GM23338 (cell line): ENCODE measurements at regions not wholly inside any gene's neighbourhood (a gene's known extent, or its start where the extent isn't known, plus 50 kb on each side); places are given as distances from the start of the nearest gene placed in this dataset.
"Not testable (repeated sequence)": the region's sequence is repeated elsewhere in the genome, so short reads cannot be mapped to it uniquely, and the experiment has no call there.

ENCODE experiments used
- CREB1 ChIP-seq: fragments of 250-450 bp; sonication (Bioruptor Pico); IDR thresholded peaks from 2 replicates; pipeline ENCODE4 v1.5.0; 2020; ENCODE audit warnings: low read depth, mild to moderate bottlenecking, moderate library complexity
- ETS1 ChIP-seq: IDR thresholded peaks from 2 replicates; pipeline ENCODE4 v1.6.1; 2016; ENCODE audit warnings: antibody characterized with exemption
- EZH2 ChIP-seq: fragments of 200-600 bp; sonication (generic); IDR thresholded peaks from one replicate; pipeline ENCODE4 v1.8.0; 2017; ENCODE audit warnings: antibody characterized with exemption, mild to moderate bottlenecking, low read depth; ENCODE audit not compliant: unreplicated experiment
- EZH2phosphoT487 ChIP-seq: fragments of 200-600 bp; sonication (generic); IDR thresholded peaks from one replicate; pipeline ENCODE4 v1.8.1; 2018; ENCODE audit warnings: antibody characterized with exemption; ENCODE audit not compliant: unreplicated experiment
- JUNB ChIP-seq: IDR thresholded peaks from one replicate; pipeline ENCODE4 v1.6.1; 2016; ENCODE audit warnings: antibody characterized with exemption; ENCODE audit not compliant: unreplicated experiment
- NANOG ChIP-seq: IDR thresholded peaks from 2 replicates; pipeline ENCODE4 v1.6.1; 2016; ENCODE audit warnings: antibody characterized with exemption, borderline replicate concordance
- POLR2AphosphoS5 ChIP-seq: IDR thresholded peaks from 2 replicates; pipeline ENCODE4 v1.6.1; 2016; ENCODE audit warnings: antibody characterized with exemption, low read depth
- STAT1 ChIP-seq: IDR thresholded peaks from one replicate; pipeline ENCODE4 v1.6.1; 2016; ENCODE audit warnings: antibody characterized with exemption; ENCODE audit not compliant: unreplicated experiment
- ZNF114 ChIP-seq: fragments of 250-450 bp; sonication (Bioruptor Pico); IDR thresholded peaks from 2 replicates; pipeline ENCODE4 v1.5.0; 2020; ENCODE audit warnings: mild to moderate bottlenecking, moderate library complexity
- ZNF331 ChIP-seq: fragments of 250-450 bp; sonication (Bioruptor Pico); IDR thresholded peaks from 2 replicates; pipeline ENCODE4 v1.5.0; 2020; ENCODE audit warnings: low read depth, mild to moderate bottlenecking, moderate library complexity
- TF ChIP-seq, protein P1 (sequence below), 2 experiments: fragments of 200-600 bp in 1 of 2; sonication (generic) in 1 of 2; conservative IDR thresholded peaks; 2 replicates each; pipeline versions ENCODE4 v1.5.1 to v1.6.1; 2016 to 2017; ENCODE audit warnings: antibody characterized with exemption in 2 of 2, low read depth in 2 of 2, mild to moderate bottlenecking in 2 of 2, moderate library complexity in 1 of 2
- TF ChIP-seq, protein P2 (sequence below): IDR thresholded peaks from one replicate; pipeline ENCODE4 v1.6.1; 2018; ENCODE audit warnings: antibody characterized with exemption; ENCODE audit not compliant: unreplicated experiment

- TF ChIP-seq POLR2AphosphoS5; EZH2; JUNB; CREB1 (CRISPR knock-in tag); EZH2phosphoT487; ETS1; ZNF331 (CRISPR knock-in tag); ZNF114 (CRISPR knock-in tag); NANOG; STAT1: not testable (repeated sequence)
- TF ChIP-seq, protein P1, sequence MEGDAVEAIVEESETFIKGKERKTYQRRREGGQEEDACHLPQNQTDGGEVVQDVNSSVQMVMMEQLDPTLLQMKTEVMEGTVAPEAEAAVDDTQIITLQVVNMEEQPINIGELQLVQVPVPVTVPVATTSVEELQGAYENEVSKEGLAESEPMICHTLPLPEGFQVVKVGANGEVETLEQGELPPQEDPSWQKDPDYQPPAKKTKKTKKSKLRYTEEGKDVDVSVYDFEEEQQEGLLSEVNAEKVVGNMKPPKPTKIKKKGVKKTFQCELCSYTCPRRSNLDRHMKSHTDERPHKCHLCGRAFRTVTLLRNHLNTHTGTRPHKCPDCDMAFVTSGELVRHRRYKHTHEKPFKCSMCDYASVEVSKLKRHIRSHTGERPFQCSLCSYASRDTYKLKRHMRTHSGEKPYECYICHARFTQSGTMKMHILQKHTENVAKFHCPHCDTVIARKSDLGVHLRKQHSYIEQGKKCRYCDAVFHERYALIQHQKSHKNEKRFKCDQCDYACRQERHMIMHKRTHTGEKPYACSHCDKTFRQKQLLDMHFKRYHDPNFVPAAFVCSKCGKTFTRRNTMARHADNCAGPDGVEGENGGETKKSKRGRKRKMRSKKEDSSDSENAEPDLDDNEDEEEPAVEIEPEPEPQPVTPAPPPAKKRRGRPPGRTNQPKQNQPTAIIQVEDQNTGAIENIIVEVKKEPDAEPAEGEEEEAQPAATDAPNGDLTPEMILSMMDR (conservative IDR thresholded peaks at IDR 0.05; ENCODE audit: low read depth in 2 of 2), result not testable (repeated sequence)
- TF ChIP-seq, protein P2, sequence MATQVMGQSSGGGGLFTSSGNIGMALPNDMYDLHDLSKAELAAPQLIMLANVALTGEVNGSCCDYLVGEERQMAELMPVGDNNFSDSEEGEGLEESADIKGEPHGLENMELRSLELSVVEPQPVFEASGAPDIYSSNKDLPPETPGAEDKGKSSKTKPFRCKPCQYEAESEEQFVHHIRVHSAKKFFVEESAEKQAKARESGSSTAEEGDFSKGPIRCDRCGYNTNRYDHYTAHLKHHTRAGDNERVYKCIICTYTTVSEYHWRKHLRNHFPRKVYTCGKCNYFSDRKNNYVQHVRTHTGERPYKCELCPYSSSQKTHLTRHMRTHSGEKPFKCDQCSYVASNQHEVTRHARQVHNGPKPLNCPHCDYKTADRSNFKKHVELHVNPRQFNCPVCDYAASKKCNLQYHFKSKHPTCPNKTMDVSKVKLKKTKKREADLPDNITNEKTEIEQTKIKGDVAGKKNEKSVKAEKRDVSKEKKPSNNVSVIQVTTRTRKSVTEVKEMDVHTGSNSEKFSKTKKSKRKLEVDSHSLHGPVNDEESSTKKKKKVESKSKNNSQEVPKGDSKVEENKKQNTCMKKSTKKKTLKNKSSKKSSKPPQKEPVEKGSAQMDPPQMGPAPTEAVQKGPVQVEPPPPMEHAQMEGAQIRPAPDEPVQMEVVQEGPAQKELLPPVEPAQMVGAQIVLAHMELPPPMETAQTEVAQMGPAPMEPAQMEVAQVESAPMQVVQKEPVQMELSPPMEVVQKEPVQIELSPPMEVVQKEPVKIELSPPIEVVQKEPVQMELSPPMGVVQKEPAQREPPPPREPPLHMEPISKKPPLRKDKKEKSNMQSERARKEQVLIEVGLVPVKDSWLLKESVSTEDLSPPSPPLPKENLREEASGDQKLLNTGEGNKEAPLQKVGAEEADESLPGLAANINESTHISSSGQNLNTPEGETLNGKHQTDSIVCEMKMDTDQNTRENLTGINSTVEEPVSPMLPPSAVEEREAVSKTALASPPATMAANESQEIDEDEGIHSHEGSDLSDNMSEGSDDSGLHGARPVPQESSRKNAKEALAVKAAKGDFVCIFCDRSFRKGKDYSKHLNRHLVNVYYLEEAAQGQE, result not testable (repeated sequence)
Measured at GRCh38 chr1:166695834-166696233, 143.4 kb upstream of the POGK start.
